Renal pelvis (tissue), 1 donor: ENCODE measurements at regions not wholly inside any gene's neighbourhood (a gene's known extent, or its start where the extent isn't known, plus 50 kb on each side); places are given as distances from the start of the nearest gene placed in this dataset.
"Not testable (repeated sequence)": the region's sequence is repeated elsewhere in the genome, so short reads cannot be mapped to it uniquely, and the experiment has no call there.

Source experiments
- DNase-seq: peaks from one replicate; pipeline ENCODE4 v3.0.0-alpha.2; 2013

GRCh38 chr6:151154418-151154817 is 85.3 kb upstream of the AKAP12 start:
- DNase-seq, result no peak

- DNase-seq, result no peak
Observed at GRCh38 chr6:151155095-151155494, 84.7 kb upstream of the AKAP12 start.

GRCh38 chr6:151160929-151161757 is 78.6 kb upstream of the AKAP12 start:
- DNase-seq, result peak; percentile 88

DNA sequence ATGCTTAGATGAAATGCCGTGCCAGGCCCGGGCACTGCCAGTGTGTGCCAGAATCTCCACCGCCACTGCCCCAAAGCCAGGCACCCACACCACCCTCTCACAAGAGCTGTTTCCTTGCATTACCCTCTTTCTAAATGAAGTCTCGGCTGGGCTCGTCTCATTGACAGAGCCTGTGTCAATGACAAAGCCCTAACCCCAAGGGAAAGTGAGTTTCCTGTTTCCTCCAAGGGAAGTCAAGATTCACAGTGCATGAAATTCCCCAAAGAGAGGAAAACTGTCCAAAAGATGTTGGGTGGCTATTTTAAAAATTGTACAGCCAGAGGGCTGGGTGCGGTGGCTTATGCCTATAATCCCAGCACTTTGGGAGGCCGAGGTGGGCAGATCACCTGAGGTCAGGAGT is 75.4 kb upstream of the AKAP12 start:
- no peak for DNase-seq

- DNase-seq, result no peak
Observed at GRCh38 chr6:151166180-151166579, 73.6 kb upstream of the AKAP12 start.

DNA sequence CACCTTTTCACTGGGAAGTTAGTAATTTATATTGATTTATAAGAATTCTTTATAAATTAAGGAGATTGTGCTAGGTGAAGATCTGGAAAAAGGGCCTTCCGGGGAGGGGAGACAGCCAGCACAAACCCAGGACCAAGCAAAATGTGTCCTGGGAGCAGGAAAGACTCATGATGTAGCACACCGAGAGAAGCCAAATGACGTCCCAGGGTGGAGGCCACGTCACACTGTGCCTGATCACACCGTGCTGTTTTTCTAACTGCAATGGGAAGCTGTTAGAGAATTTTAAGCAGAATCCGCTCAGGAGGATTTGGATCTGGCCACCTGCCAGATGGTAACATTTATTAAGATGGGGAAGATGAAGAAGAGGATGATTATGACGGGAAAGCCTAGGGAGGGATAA is 72.7 kb upstream of the AKAP12 start:
- no peak for DNase-seq

DNA sequence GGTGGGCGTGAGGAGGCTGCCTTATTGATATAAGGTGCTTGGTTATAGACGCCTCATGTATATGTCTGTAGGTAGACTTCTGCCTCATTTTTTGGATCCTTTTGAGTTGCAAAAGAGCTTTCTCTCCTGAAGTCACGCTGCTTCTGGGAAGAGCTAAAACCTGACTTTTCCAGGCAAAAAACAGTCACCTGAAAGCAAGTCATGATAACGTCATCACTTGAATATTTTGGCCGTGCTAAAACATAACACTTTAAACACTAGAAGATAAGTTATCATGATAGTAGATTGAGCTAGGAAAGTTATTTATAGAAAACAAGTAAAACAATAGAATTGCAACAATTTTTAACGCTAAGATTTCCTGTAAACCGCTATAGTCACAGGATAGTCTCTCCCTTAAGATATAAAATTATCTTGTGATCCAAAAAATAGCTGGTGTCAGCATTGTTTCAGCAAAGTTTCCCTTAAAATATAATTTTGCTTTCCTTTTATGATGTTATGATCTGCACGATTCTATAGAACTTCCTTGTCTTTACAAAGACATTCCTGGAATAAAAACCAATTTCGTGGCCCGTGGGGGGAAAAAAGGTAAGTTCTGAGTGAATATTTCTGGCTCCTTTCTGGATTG is 69.0 kb upstream of the AKAP12 start:
- DNase-seq, result no peak

- no peak for DNase-seq
Observed at GRCh38 chr6:151172751-151173150, 67.0 kb upstream of the AKAP12 start.

DNA sequence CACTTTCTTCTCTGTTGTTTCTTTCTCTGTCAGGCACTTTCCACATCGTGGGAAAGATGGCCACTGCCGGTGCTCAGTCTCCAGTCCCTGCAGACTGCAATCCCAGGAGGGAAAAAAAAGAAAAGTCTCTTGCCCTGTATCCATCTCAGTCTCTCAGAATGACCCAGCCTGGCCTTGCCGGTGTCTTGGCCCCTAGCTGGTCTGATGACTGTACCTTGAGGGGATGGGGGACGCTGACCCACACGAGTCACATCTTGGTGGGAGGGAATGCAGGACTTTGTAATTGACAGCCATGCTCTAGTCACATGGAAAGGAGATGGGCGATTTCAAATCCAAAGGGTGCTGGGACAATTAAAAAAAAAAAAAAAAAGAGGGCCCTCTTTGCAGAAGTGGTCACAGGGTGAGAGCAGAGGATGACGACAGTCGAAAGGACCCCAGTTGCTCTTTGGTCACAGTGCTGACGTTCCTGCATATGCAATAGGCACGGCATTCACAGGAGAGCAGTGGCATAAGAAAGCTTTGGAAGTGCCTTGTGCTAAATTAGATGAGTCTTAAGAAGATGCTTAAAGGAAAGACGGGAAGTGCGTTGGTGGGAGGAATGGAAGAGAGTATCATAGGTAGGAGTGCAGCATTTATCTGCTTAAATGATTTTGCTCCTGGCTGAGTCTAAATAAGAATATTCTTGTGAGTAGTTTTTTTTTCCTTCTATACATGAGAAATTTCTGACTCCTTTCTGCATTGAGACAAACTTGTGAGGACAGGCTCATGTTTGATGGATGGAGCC is 63.9 kb upstream of the AKAP12 start:
- DNase-seq, result no peak

DNA sequence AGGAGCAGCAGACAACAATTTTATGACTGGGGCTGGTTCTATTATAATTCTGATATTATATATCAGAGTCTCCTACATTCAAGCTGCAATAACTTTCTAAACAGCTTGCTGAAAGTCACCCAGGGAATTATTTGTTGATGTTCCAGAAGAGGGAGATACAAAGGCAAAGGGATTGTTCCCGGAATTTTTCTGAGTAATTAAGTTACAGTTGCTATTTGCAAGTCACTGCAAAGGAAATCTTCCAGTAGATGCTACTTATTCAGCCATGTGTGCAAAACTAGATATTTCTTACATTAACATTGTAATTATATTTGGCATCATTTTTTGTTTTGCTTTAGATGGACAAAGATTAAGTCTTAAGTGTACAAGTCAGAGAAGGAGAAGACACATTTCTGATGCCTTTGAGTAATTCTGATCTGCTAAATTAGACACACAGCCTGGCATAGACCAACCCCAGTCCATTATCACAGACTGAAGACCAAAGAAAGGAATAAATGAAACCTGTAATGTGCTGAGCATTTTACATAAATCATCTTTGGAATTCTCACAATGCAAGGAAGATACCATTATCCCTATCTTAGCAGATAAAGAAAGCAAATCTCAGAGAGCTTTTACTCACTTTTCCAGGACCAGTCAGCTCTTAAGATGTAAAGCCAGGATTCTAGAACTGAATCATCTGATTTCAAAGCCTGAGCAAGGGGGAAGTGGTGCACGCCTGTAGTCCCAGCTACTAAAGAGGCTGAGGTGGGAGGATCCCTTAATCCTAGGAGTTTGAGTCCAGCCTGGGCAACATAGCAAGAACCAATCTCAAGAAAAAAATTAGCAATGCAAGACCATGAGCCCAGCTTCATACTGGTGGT is 62.6 kb upstream of the AKAP12 start:
- no peak for DNase-seq

DNA sequence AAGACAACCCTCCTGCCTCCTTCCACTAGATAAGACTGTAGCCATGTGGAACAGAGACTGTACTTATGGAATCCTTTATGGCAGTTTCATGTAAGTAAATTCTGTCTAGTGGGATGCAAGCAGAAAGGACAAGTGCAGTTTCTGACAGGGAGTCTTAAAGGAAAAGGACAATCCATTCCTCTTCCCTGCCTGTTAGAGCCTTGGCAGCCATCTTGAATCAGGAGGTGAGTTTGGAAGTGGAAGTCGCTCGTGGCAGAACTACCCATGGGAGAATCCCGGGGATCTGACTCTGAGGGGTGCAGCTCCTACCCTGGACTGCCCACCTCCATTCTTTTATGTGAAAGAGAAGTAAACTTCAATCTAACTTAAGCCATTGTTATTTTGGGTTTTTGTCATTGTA is 61.4 kb upstream of the AKAP12 start:
- DNase-seq, result no peak

DNA sequence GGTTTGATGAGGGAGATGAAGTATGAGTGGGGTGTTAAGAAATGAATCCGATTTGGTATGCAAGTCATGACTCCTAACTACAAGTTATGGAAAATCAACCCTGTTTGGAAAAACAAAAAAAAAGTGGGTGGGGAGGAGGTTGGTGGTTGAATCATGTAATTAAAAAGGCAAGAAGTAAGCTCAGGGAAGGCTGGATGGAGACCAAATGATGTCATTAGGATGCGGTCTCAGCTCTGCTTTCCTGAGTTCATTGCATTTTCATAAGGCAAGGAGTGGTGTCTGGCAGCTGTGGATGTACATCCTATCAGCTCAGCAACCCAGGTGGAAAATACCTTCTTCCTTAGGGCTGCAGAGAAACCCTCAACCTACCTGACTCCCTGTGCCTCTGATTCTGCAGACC is 60.4 kb upstream of the AKAP12 start:
- DNase-seq, result no peak

DNA sequence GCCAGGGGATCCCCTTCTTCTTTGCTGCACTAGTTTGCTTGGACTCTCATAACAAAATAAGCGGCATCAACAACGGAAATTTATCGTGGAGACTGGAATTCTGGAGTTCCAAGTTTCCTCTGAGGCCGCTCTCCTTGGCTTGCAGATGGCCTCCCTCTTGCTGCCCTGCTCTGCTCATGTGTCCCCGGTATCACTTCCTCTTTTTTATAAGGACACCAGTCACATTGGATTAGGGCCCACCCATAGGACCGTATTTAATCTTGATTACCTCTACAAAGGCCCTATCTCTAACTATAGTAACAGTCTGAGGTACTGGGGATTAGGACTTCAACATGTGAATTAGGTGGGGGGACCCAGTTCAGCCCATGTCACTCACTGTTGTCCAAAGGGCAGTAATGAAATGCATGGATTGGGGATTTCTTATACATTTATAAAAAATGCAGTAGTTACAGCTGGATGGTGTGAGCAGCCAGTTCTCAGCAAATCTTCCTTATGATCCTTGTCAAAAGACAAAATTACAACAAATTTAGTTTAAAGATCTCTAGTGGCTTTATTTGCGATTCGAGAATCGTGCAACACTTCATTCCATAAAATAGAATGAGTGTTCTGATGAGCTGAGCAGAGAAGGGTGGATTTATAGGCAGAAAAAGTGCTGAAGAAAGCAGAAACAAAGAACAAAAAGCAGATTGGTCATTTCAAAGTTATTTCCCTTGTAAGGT is 59.3 kb upstream of the AKAP12 start:
- no peak for DNase-seq

- DNase-seq, result no peak
Observed at GRCh38 chr6:151181706-151182363, 57.9 kb upstream of the AKAP12 start.

DNA sequence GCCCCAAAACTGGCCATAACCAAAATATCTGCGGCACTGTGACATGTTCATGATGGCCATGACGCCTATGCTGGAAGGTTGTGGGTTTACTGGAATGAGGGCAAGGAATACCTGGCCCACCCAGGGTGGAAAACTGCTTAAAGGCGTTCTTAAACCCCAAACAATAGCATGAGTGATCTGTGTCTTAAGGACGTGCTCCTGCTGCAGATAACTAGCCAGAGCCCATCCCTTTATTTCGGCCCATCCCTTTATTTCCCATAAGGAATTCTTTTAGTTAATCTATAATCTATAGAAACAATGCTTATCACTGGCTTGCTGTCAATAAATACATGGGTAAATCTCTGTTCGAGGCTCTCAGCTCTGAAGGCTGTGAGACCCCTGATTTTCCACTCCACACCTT is 56.8 kb upstream of the AKAP12 start:
- DNase-seq, result not testable (repeated sequence)

DNA sequence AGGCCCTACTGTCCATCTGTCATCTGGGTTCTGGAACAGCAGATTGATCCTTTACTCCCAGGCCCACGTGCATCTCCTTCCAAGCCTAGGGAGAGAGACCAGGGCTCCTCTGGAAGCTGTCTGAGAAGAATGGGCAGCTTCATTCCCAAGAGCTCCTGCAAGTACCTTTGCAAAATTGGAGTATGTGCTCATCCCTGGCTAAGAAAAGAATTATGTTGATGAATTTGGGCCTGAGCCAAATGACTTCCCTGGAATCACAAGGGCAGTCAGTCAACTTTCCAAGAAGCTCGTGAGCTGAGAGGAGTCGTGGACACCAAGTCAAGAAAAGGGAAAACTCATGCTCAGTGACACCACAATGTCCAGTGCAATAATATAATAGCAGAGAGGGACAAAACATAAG is 54.6 kb upstream of the AKAP12 start:
- no peak for DNase-seq

DNA sequence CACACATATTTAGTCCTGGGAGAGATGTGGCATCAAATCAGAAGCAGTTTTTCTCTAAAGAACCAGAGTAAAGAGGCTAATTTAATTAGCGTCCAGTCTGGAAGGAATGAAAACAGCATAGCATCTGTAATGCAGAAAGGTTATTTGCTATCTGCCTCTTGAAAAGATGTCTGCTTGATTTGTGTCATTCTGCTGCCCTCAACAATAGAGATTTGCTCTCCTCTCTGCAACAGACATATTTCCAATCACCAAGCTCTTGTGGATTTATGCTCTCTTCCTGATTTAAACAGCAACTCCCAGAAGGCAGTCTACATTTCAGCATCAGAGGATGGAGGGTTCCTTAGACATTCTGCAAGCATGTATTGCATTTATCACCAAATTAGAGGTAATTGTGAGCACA is 53.5 kb upstream of the AKAP12 start:
- DNase-seq, result no peak

DNA sequence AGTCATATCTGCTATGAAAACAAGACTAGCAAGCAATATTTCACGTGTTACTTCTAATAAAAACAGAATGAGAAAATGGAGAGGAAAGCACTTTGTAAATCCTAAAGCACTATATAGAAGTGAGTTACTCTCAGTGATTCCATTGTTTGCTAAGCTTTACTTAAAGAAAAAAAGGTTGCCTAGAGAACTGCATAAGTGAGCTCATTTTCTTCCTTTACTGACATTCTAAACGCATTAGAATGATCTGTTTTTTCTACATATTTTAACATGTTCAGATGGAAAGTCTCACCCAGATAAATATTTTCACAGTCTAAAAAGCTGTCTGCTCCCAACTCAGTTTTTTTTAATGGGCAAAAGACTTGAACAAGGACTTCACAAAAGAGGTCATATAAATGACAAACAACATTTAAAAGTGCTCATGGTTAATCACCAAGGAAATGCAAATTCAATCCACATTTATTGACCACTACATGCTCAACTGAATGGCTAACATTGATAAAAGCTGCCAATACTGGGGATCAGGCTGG is 52.9 kb upstream of the AKAP12 start:
- no peak for DNase-seq
